Bronchial epithelial cell (primary cell): ENCODE measurements at regions not wholly inside any gene's neighbourhood (a gene's known extent, or its start where the extent isn't known, plus 50 kb on each side); places are given as distances from the start of the nearest gene placed in this dataset.

ENCODE experiments used
- DNase-seq: peaks from one replicate; pipeline ENCODE4 v3.0.0-alpha.2; 2010; ENCODE audit warnings: low read depth
- FAIRE-seq: peaks from 2 replicates; lab custom pipeline; 2011; peaks lifted over from hg19 to GRCh38; lab: Jason Lieb, UNC
- H3K27me3 ChIP-seq: 2 replicates; pipeline ENCODE4 v1.5.1; 2011; ENCODE audit warnings: low read length; ENCODE audit not compliant: control insufficient read depth, insufficient read depth
- H3K36me3 ChIP-seq: 2 replicates; pipeline ENCODE4 v1.5.1; 2011; ENCODE audit warnings: low read length; ENCODE audit not compliant: control insufficient read depth, insufficient read depth
- H3K4me3 ChIP-seq: 2 replicates; pipeline ENCODE4 v1.5.1; 2011; ENCODE audit warnings: mild to moderate bottlenecking, low read depth, low read length, control low read depth
- CTCF ChIP-seq: IDR thresholded peaks from 2 replicates; pipeline ENCODE4 v1.5.1; 2011; ENCODE audit warnings: mild to moderate bottlenecking, moderate library complexity, low read length, control low read depth, inconsistent platforms; ENCODE audit not compliant: insufficient read depth, severe bottlenecking

GRCh38 chr3:107212618-107213017 is 164.6 kb upstream of the CCDC54 start:
- no peaks in the 10 kb centered on the region for H3K36me3 ChIP-seq
- TF ChIP-seq CTCF: no peak
- no peak for DNase-seq
- no peak overlapping the region for H3K4me3 ChIP-seq
- no peak for FAIRE-seq
- no peaks in the 10 kb centered on the region for H3K27me3 ChIP-seq

GRCh38 chr3:107213044-107213669 is 164.1 kb upstream of the CCDC54 start:
- Histone ChIP-seq H3K4me3 (no peak overlapping the region), H3K36me3 (no peaks in the 10 kb centered on the region), H3K27me3 (no peaks in the 10 kb centered on the region)
- no peak for FAIRE-seq
- TF ChIP-seq CTCF: no peak
- no peak for DNase-seq

DNA sequence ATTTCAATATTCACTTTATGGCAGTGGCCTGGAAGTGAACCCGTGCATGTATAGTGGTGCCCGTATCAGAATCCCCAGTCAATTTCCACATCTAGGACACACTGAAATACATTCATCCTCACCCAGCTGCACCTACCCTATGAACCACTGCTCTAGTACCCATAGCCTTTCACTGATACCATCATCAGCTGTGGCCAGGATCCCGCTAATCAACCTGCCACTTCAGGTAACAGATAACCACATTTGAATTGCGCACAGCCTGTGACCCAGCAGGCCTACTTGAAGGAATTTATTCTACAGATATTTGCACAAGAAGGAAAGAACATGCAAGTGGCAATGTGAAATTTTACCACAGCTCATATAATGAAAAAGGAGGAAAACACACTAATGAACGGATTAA is 161.0 kb upstream of the CCDC54 start:
- FAIRE-seq: no peak
- Histone ChIP-seq H3K36me3 (no peaks in the 10 kb centered on the region), H3K27me3 (no peaks in the 10 kb centered on the region), H3K4me3 (no peak overlapping the region)
- TF ChIP-seq CTCF: no peak
- no peak for DNase-seq

DNA sequence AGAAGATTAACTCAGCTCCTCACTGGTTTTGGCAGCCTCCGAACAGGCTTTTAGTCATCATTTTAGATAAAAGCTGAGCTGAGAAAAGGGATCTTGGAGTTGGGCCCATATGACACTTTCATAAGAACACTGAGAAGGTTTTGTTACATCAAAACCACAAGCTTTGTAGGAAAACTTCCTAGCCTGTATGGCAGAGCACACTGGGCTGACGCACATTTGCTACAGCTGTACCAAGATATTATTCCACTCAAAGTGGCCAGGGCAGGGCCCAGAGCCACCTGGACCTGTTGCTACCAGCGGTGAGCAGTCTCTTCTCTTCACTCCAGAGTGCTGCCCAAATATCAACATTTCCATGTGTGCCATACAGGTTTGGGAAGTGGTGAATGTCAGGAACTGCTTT is 160.5 kb upstream of the CCDC54 start:
- no peak for FAIRE-seq
- Histone ChIP-seq H3K27me3 (no peaks in the 10 kb centered on the region), H3K4me3 (no peak overlapping the region), H3K36me3 (no peaks in the 10 kb centered on the region)
- peak; percentile 85 for DNase-seq
- TF ChIP-seq CTCF: no peak

GRCh38 chr3:107217172-107217571 is 160.1 kb upstream of the CCDC54 start:
- peak; percentile 89 for DNase-seq
- H3K36me3 ChIP-seq: no peaks in the 10 kb centered on the region
- no peak for TF ChIP-seq CTCF
- no peak for FAIRE-seq
- H3K4me3 ChIP-seq: no peak overlapping the region
- H3K27me3 ChIP-seq: no peaks in the 10 kb centered on the region

GRCh38 chr3:107218864-107219269 is 158.4 kb upstream of the CCDC54 start:
- no peak for TF ChIP-seq CTCF
- H3K36me3 ChIP-seq: no peaks in the 10 kb centered on the region
- FAIRE-seq (no peak), DNase-seq (no peak)
- no peaks in the 10 kb centered on the region for H3K27me3 ChIP-seq
- H3K4me3 ChIP-seq: no peak overlapping the region
